NT2/D1 (cell line): ENCODE measurements at regions not wholly inside any gene's neighbourhood (a gene's known extent, or its start where the extent isn't known, plus 50 kb on each side); places are given as distances from the start of the nearest gene placed in this dataset.

Experiments
- YY1 ChIP-seq: IDR thresholded peaks from 2 replicates; pipeline ENCODE4 v1.6.1; 2011; ENCODE audit not compliant: insufficient read length, insufficient read depth
- ZNF274 ChIP-seq: IDR thresholded peaks from 2 replicates; pipeline ENCODE4 v1.6.1; 2011; ENCODE audit warnings: mild to moderate bottlenecking, low read depth, low read length

- no peak for TF ChIP-seq ZNF274
- TF ChIP-seq YY1, result no peak
Observed at GRCh38 chr9:21680590-21680989, 121.8 kb upstream of the MTAP start.
